GM12878 (cell line): ENCODE measurements at regions not wholly inside any gene's neighbourhood (a gene's known extent, or its start where the extent isn't known, plus 50 kb on each side); places are given as distances from the start of the nearest gene placed in this dataset.

Source experiments
- ATAC-seq: fragments of 200-7000 bp; cut with Tn5 transposase; 3 replicates; pipeline ENCODE4 v1.9.1; 2020; ENCODE audit warnings: mild to moderate bottlenecking, moderate library complexity
- BruUV-seq: library from RNA; stranded (reverse); fragments of 400-500 nt; replicated peaks from 2 replicates; lab custom pipeline; 2021; lab: Mats Ljungman, UMichigan
- CTCF ChIA-PET: fragments of 300-600 bp; sonication (Branson Sonifier 250); formaldehyde crosslinking; extraction: SDS; loops from one replicate; lab custom pipeline; 2021; ENCODE audit warnings: inconsistent platforms; lab: Yijun Ruan, JAX
- POLR2A ChIA-PET: fragments of 350-600 bp; formaldehyde crosslinking; extraction: SDS; loops from one replicate; lab custom pipeline; 2021; ENCODE audit warnings: inconsistent platforms; lab: Charles Lee
- RAD21 ChIA-PET: fragments of 300-600 bp; sonication (Branson Sonifier 250); formaldehyde crosslinking; loops from one replicate; lab custom pipeline; 2023; ENCODE audit warnings: antibody characterized with exemption; ENCODE audit not compliant: unreplicated experiment; lab: Charles Lee
- SMC1A ChIA-PET: fragments of 300-600 bp; sonication (Branson Sonifier 250); formaldehyde crosslinking; loops from one replicate; lab custom pipeline; 2023; ENCODE audit not compliant: unreplicated experiment, uncharacterized antibody; lab: Charles Lee
- DNase-seq: peaks from one replicate; pipeline ENCODE4 v3.0.0-alpha.2; 2011; ENCODE audit warnings: low read depth, low spot score
- FAIRE-seq: peaks from 3 replicates; lab custom pipeline; 2011; peaks lifted over from hg19 to GRCh38; lab: Jason Lieb, UNC
- H2AFZ ChIP-seq: 2 replicates; pipeline ENCODE4 v1.6.0; 2011; ENCODE audit warnings: low read depth, low read length, control low read depth; ENCODE audit not compliant: control insufficient read depth
- H3K27ac ChIP-seq: 2 replicates; pipeline ENCODE4 v1.5.1; 2011; ENCODE audit warnings: control low read depth; ENCODE audit not compliant: control insufficient read depth, insufficient read depth
- H3K27me3 ChIP-seq, 2 experiments: replicated peaks in 1 of 2; 2 replicates each; pipeline versions ENCODE4 v1.6.0 to v1.6.1; 2011; ENCODE audit warnings: low read length in 1 of 2; ENCODE audit not compliant: control insufficient read depth in 2 of 2, insufficient read depth in 2 of 2
- H3K36me3 ChIP-seq, 2 experiments: 2 replicates each; pipeline ENCODE4 v1.5.1; 2011; ENCODE audit warnings: low read length in 1 of 2; ENCODE audit not compliant: control insufficient read depth in 2 of 2, insufficient read depth in 2 of 2
- H3K4me1 ChIP-seq: 2 replicates; pipeline ENCODE4 v1.6.1; 2011; ENCODE audit warnings: mild to moderate bottlenecking, low read length, moderate library complexity, mixed read lengths; ENCODE audit not compliant: control insufficient read depth, insufficient read depth
- H3K4me2 ChIP-seq: 2 replicates; pipeline ENCODE4 v1.6.0; 2011; ENCODE audit warnings: control low read depth; ENCODE audit not compliant: control insufficient read depth, insufficient read depth
- H3K4me3 ChIP-seq: fragments of 200-600 bp; sonication (generic); 2 replicates; pipeline ENCODE4 v1.5.1; 2016
- H3K79me2 ChIP-seq: 2 replicates; pipeline ENCODE4 v1.6.0; 2011; ENCODE audit warnings: low read length; ENCODE audit not compliant: control insufficient read depth, insufficient read depth
- H3K9ac ChIP-seq: 2 replicates; pipeline ENCODE4 v1.8.0; 2011; ENCODE audit warnings: low read length, control low read depth, mixed read lengths; ENCODE audit not compliant: control insufficient read depth, insufficient read depth
- H3K9me3 ChIP-seq: replicated peaks from 3 replicates; pipeline ENCODE4 v1.5.1; 2011; ENCODE audit warnings: mild to moderate bottlenecking, low read length; ENCODE audit not compliant: control insufficient read depth, insufficient read depth
- H4K20me1 ChIP-seq: 2 replicates; pipeline ENCODE4 v1.6.0; 2011; ENCODE audit not compliant: control insufficient read depth, insufficient read depth
- ATF2 ChIP-seq: IDR thresholded peaks from 2 replicates; pipeline ENCODE4 v1.6.1; 2012; ENCODE audit warnings: low read length, inconsistent platforms
- CBX3 ChIP-seq: fragments of 200-600 bp; sonication (generic); IDR thresholded peaks from 2 replicates; pipeline ENCODE4 v1.6.1; 2016; ENCODE audit warnings: low read depth, borderline replicate concordance
- CUX1 ChIP-seq: IDR thresholded peaks from 2 replicates; pipeline ENCODE4 v1.6.1; 2012; ENCODE audit warnings: improper control_type of control experiment, low read depth, low read length; ENCODE audit not compliant: insufficient replicate concordance
- EP300 ChIP-seq, 2 experiments: fragments of 150-350 bp in 1 of 2; IDR thresholded peaks; 2 replicates each; pipeline ENCODE4 v1.6.1; 2011 to 2012; ENCODE audit warnings: low read depth in 2 of 2, low read length in 2 of 2, borderline replicate concordance in 1 of 2, improper control_type of control experiment in 1 of 2, inconsistent platforms in 1 of 2; ENCODE audit not compliant: control insufficient read depth in 1 of 2
- IKZF1 ChIP-seq: fragments of 450-650 bp; conservative IDR thresholded peaks from 2 replicates; pipeline ENCODE4 v1.6.1; 2017; ENCODE audit warnings: antibody characterized with exemption, mild to moderate bottlenecking
- NFYB ChIP-seq: IDR thresholded peaks from 2 replicates; pipeline ENCODE4 v1.6.1; 2011; ENCODE audit warnings: low read depth, mild to moderate bottlenecking, low read length, improper control_type of control experiment, moderate library complexity; ENCODE audit not compliant: insufficient read depth
- RB1 ChIP-seq: fragments of 450-650 bp; formaldehyde crosslinking; IDR thresholded peaks from 2 replicates; pipeline ENCODE4 v1.6.1; 2017; ENCODE audit warnings: mild to moderate bottlenecking, borderline replicate concordance
- RBBP5 ChIP-seq: fragments of 200-600 bp; sonication (generic); conservative IDR thresholded peaks from 2 replicates; pipeline ENCODE4 v1.6.1; 2016
- SIN3A ChIP-seq: IDR thresholded peaks from 2 replicates; pipeline ENCODE4 v1.6.1; 2012; ENCODE audit warnings: low read depth, low read length, improper control_type of control experiment
- STAT1 ChIP-seq: fragments of 450-650 bp; conservative IDR thresholded peaks from 2 replicates; pipeline ENCODE4 v1.6.1; 2014; ENCODE audit warnings: antibody characterized with exemption, mild to moderate bottlenecking
- USF1 ChIP-seq: IDR thresholded peaks from 2 replicates; pipeline ENCODE4 v1.6.1; 2011; ENCODE audit warnings: borderline replicate concordance, low read depth, mild to moderate bottlenecking, moderate library complexity, mixed read lengths, low read length; ENCODE audit not compliant: insufficient read depth; ENCODE audit errors: extremely low read length
- WRNIP1 ChIP-seq: IDR thresholded peaks from 2 replicates; pipeline ENCODE4 v1.6.1; 2011; ENCODE audit warnings: low read depth, low read length, improper control_type of control experiment, borderline replicate concordance
- WGBS: methylation state at CpG from one replicate; pipeline ENCODE4 v1.1.6; 2016; ENCODE audit warnings: low lambda C conversion rate; ENCODE audit not compliant: insufficient replicate concordance, insufficient coverage; ENCODE audit errors: missing lambda C conversion rate; 5-methylcytosine and 5-hydroxymethylcytosine counted together
- in situ Hi-C: fragments of 300-500 bp; cut with MboI; formaldehyde crosslinking; loops from 9 replicates; pipeline ENCODE4 v1.14.3; 2018; ENCODE audit warnings: mixed read lengths
- intact Hi-C: fragments of 100-400 bp; cut with micrococcal nuclease; formaldehyde crosslinking; loops from one replicate; pipeline ENCODE4 v1.14.2; 2022; ENCODE audit not compliant: unreplicated experiment

GRCh38 chr5:173535166-173535975 is 81.1 kb downstream of the BOD1 start:
- Histone ChIP-seq H3K79me2 (no peaks in the 10 kb centered on the region), H3K27ac (no peak overlapping the region), H4K20me1 (no peaks in the 10 kb centered on the region), H3K9me3 (no peaks in the 10 kb centered on the region), H3K4me3 (no peak overlapping the region), H3K27me3 (no peaks in the 10 kb centered on the region), H3K9ac (no peak overlapping the region), H3K36me3 (no peaks in the 10 kb centered on the region), H3K4me1 (peaks cover 28% of the 10 kb centered on the region), H2AFZ (no peak overlapping the region), H3K4me2 (no peak overlapping the region)
- intact Hi-C loops: no loop called here
- DNase-seq (no peak), FAIRE-seq (no peak), ATAC-seq (no peak)
- in situ Hi-C loops: no loop called here
- ChIA-PET CTCF (no interaction called here), SMC1A (no interaction called here), POLR2A (no interaction called here), RAD21 (no interaction called here)
- no peak for TF ChIP-seq NFYB
- no peak for TF ChIP-seq WRNIP1
- TF ChIP-seq RBBP5: no peak
- TF ChIP-seq STAT1: no peak
- TF ChIP-seq ATF2: no peak
- no peak for TF ChIP-seq RB1
- TF ChIP-seq IKZF1: no peak
- no peak for TF ChIP-seq USF1
- no peak for TF ChIP-seq SIN3A
- TF ChIP-seq CBX3: no peak
- no peak for TF ChIP-seq CUX1
- no peak for TF ChIP-seq EP300 (IDR thresholded peaks at IDR 0.05; ENCODE audit: borderline replicate concordance in 1 of 2, control insufficient read depth in 1 of 2, low read depth in 2 of 2, low read length in 2 of 2)
- BruUV-seq: no TSS peak
- 0% methylated on average over 1 of the region's 1 CpG for WGBS
